SK-N-SH (cell line): ENCODE measurements at regions not wholly inside any gene's neighbourhood (a gene's known extent, or its start where the extent isn't known, plus 50 kb on each side); places are given as distances from the start of the nearest gene placed in this dataset.

Source experiments
- CTCF ChIA-PET: fragments of 300-600, 350-600 bp; formaldehyde crosslinking; extraction: SDS; loops from one replicate; lab custom pipeline; 2021; lab: Yijun Ruan, JAX
- POLR2A ChIA-PET: fragments of 350-600 bp; sonication (Branson Sonifier 250); formaldehyde crosslinking; extraction: SDS; loops from one replicate; lab custom pipeline; 2020; ENCODE audit warnings: antibody characterized with exemption, inconsistent platforms; lab: Yijun Ruan, JAX
- DNase-seq: peaks from one replicate; pipeline ENCODE4 v3.0.0; 2012
- H2AFZ ChIP-seq: fragments of 200-600 bp; sonication (generic); 2 replicates; pipeline ENCODE4 v1.8.1; 2016; ENCODE audit warnings: antibody characterized with exemption, mild to moderate bottlenecking, low read depth
- H3F3A ChIP-seq: fragments of 200-600 bp; sonication (generic); replicated peaks from 2 replicates; pipeline ENCODE3; 2016; ENCODE audit warnings: antibody characterized with exemption, mild to moderate bottlenecking; ENCODE audit not compliant: insufficient read depth
- H3K27ac ChIP-seq, 2 experiments: fragments of 200-500 bp in 1 of 2; fragments of 200-600 bp in 1 of 2; sonication (Bioruptor generic) in 1 of 2; sonication (generic), shearing (Covaris generic) in 1 of 2; 2 replicates each; pipeline versions ENCODE4 v1.5.1 to v1.6.1; 2014 to 2016; ENCODE audit warnings: low read depth in 2 of 2, inconsistent platforms in 1 of 2, low read length in 1 of 2, mild to moderate bottlenecking in 1 of 2, mixed read lengths in 1 of 2
- H3K27me3 ChIP-seq: fragments of 200-600 bp; sonication (generic), shearing (Covaris generic); 2 replicates; pipeline ENCODE4 v1.6.1; 2016; ENCODE audit warnings: mixed run types; ENCODE audit not compliant: insufficient read depth
- H3K36me3 ChIP-seq, 2 experiments: fragments of 200-500 bp in 1 of 2; fragments of 200-600 bp in 1 of 2; sonication (Bioruptor generic) in 1 of 2; sonication (generic) in 1 of 2; replicated peaks in 1 of 2; 2 replicates each; pipeline versions ENCODE3 to v1.5.1; 2014 to 2016; ENCODE audit warnings: low read length in 1 of 2, mild to moderate bottlenecking in 1 of 2; ENCODE audit not compliant: insufficient read depth in 2 of 2, control insufficient read depth in 1 of 2
- H3K4me1 ChIP-seq, 2 experiments: fragments of 200-500 bp in 1 of 2; fragments of 200-600 bp in 1 of 2; sonication (Bioruptor generic) in 1 of 2; sonication (generic), shearing (Covaris generic) in 1 of 2; 2 replicates each; pipeline versions ENCODE4 v1.5.1 to v1.6.1; 2014 to 2016; ENCODE audit warnings: low read depth in 1 of 2, low read length in 1 of 2, mixed run types in 1 of 2; ENCODE audit not compliant: insufficient read depth in 2 of 2, control insufficient read depth in 1 of 2
- H3K4me2 ChIP-seq: fragments of 200-600 bp; sonication (generic), shearing (Covaris generic); 2 replicates; pipeline ENCODE4 v1.6.1; 2017; ENCODE audit warnings: mixed run types
- H3K4me3 ChIP-seq, 2 experiments: fragments of 200-500 bp in 1 of 2; fragments of 200-600 bp in 1 of 2; sonication (Bioruptor generic) in 1 of 2; sonication (generic), shearing (Covaris generic) in 1 of 2; 2 replicates each; pipeline versions ENCODE4 v1.5.1 to v1.8.1; 2014 to 2016; ENCODE audit warnings: low read depth in 2 of 2, inconsistent platforms in 1 of 2, low read length in 1 of 2, mild to moderate bottlenecking in 1 of 2, mixed read lengths in 1 of 2, moderate library complexity in 1 of 2
- H3K79me2 ChIP-seq: fragments of 200-600 bp; sonication (generic); 2 replicates; pipeline ENCODE4 v1.8.1; 2017; ENCODE audit warnings: mild to moderate bottlenecking; ENCODE audit not compliant: insufficient read depth
- H3K9ac ChIP-seq: fragments of 200-600 bp; sonication (generic); 2 replicates; pipeline ENCODE4 v1.6.1; 2017; ENCODE audit warnings: mixed run types
- H3K9me2 ChIP-seq: fragments of 200-600 bp; sonication (generic); 2 replicates; pipeline ENCODE4 v1.6.1; 2017; ENCODE audit warnings: mixed run types
- H3K9me3 ChIP-seq: fragments of 200-600 bp; sonication (generic); 2 replicates; pipeline ENCODE4 v1.6.1; 2017; ENCODE audit warnings: mixed run types, mild to moderate bottlenecking, moderate library complexity
- H4K20me1 ChIP-seq: fragments of 200-600 bp; sonication (generic); 2 replicates; pipeline ENCODE4 v1.6.1; 2017; ENCODE audit warnings: mild to moderate bottlenecking, mixed run types; ENCODE audit not compliant: insufficient read depth
- CTCF ChIP-seq: fragments of 200-600 bp; sonication (generic); IDR thresholded peaks from 2 replicates; pipeline ENCODE4 v1.6.1; 2017; ENCODE audit warnings: antibody characterized with exemption, mild to moderate bottlenecking, moderate library complexity
- ELF1 ChIP-seq: IDR thresholded peaks from 2 replicates; pipeline ENCODE4 v1.4.0; 2012
- MAX ChIP-seq: IDR thresholded peaks from 2 replicates; pipeline ENCODE4 v1.4.0; 2012; ENCODE audit warnings: low read depth
- MXI1 ChIP-seq: IDR thresholded peaks from 2 replicates; pipeline ENCODE4 v1.6.1; 2012; ENCODE audit warnings: mild to moderate bottlenecking, low read depth, low read length, improper control_type of control experiment
- PBX3 ChIP-seq: IDR thresholded peaks from 2 replicates; pipeline ENCODE4; 2012
- RCOR1 ChIP-seq: fragments of 150-350 bp; IDR thresholded peaks from 2 replicates; pipeline ENCODE4 v1.6.1; 2017; ENCODE audit warnings: antibody characterized with exemption, low read length
- TAF1 ChIP-seq: IDR thresholded peaks from 2 replicates; pipeline ENCODE4 v1.6.1; 2012; ENCODE audit warnings: low read depth, mild to moderate bottlenecking, low read length, moderate library complexity, borderline replicate concordance
- USF1 ChIP-seq: IDR thresholded peaks from 2 replicates; pipeline ENCODE4 v1.4.0; 2012; ENCODE audit warnings: low read depth, borderline replicate concordance
- YY1 ChIP-seq: IDR thresholded peaks from 2 replicates; pipeline ENCODE4 v1.4.0; 2012; ENCODE audit warnings: low read depth, mild to moderate bottlenecking
- ZBTB33 ChIP-seq: IDR thresholded peaks from 2 replicates; pipeline ENCODE4 v1.4.0; 2012; ENCODE audit warnings: low read depth, borderline replicate concordance
- WGBS: methylation state at CpG from one replicate; pipeline ENCODE4 v1.1.6; 2017; ENCODE audit warnings: low lambda C conversion rate; 5-methylcytosine and 5-hydroxymethylcytosine counted together
- TF ChIP-seq, protein P1 (sequence below): fragments of 150-350 bp; IDR thresholded peaks from 2 replicates; pipeline ENCODE4 v1.6.1; 2016; ENCODE audit warnings: mild to moderate bottlenecking, low read depth, low read length

DNA sequence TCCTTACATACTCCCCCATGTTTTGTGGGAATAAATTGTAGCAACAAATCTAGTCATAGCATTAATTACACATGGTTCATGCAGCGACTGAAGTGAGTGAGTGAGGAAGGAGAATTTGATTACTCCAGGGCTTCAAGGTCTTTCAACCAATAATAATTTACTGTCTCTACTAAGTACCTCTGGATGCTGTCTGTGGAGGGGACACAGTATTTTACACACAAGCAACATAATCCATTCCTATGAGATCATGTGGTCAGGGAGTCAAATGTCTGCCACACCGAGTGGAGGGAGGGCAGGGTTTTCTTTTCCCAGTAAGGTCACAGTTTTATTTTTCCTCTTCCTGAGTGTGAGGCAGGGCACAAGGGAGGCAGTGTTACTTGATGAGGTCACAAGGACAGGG, 334.7 kb upstream of the CELF4 start (continued):
- TF ChIP-seq CTCF, result no peak

GRCh38 chr18:37889963-37890362, 324.4 kb upstream of the CELF4 start:
- TF ChIP-seq RCOR1, result no peak
- no peak for TF ChIP-seq MAX
- TF ChIP-seq, protein P1, sequence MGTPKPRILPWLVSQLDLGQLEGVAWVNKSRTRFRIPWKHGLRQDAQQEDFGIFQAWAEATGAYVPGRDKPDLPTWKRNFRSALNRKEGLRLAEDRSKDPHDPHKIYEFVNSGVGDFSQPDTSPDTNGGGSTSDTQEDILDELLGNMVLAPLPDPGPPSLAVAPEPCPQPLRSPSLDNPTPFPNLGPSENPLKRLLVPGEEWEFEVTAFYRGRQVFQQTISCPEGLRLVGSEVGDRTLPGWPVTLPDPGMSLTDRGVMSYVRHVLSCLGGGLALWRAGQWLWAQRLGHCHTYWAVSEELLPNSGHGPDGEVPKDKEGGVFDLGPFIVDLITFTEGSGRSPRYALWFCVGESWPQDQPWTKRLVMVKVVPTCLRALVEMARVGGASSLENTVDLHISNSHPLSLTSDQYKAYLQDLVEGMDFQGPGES, result no peak
- TF ChIP-seq MXI1, result no peak
- TF ChIP-seq PBX3, result no peak
- TF ChIP-seq YY1, result no peak
- TF ChIP-seq ZBTB33, result no peak
- TF ChIP-seq USF1, result no peak
- no peak for TF ChIP-seq ELF1
- no peak for TF ChIP-seq TAF1
- H3K36me3 ChIP-seq, result no peaks in the 10 kb centered on the region
- no peak overlapping the region for H2AFZ ChIP-seq
- H3K27ac ChIP-seq, result no peak overlapping the region
- CTCF ChIA-PET, result no interaction called here
- no peaks in the 10 kb centered on the region for H3K9me2 ChIP-seq
- no peaks in the 10 kb centered on the region for H4K20me1 ChIP-seq
- peaks cover 0 to 4% of the 10 kb centered on the region in 2 experiments; a peak in 2 of 4 replicates for H3K4me1 ChIP-seq
- POLR2A ChIA-PET, result no interaction called here
- H3F3A ChIP-seq, result no peaks in the 10 kb centered on the region
- no peak overlapping the region for H3K4me3 ChIP-seq
- 14% methylated on average over 5 of the region's 5 CpGs for WGBS
- H3K9ac ChIP-seq, result no peak overlapping the region
- H3K79me2 ChIP-seq, result no peaks in the 10 kb centered on the region
- H3K27me3 ChIP-seq, result no peaks in the 10 kb centered on the region
- DNase-seq, result no peak
- H3K9me3 ChIP-seq, result no peaks in the 10 kb centered on the region
- H3K4me2 ChIP-seq, result no peak overlapping the region
